HCEC 1CT (cell line): ENCODE measurements at regions not wholly inside any gene's neighbourhood (a gene's known extent, or its start where the extent isn't known, plus 50 kb on each side); places are given as distances from the start of the nearest gene placed in this dataset.
A peak's percentile ranks its signal among the peaks of the same experiment; 100 is the strongest.
"Not testable (repeated sequence)": the region's sequence is repeated elsewhere in the genome, so short reads cannot be mapped to it uniquely, and the experiment has no call there.

ENCODE experiments used
- DNase-seq: peaks from one replicate; pipeline ENCODE4 v3.0.0-alpha.2; 2017

- peak; percentile 90 for DNase-seq
These were observed 141.6 kb upstream of the RIOK3 start for GRCh38 chr18:23311351-23312121.

GRCh38 chr18:23313379-23313778 lies 139.7 kb upstream of the RIOK3 start:
- DNase-seq, result no peak

DNA sequence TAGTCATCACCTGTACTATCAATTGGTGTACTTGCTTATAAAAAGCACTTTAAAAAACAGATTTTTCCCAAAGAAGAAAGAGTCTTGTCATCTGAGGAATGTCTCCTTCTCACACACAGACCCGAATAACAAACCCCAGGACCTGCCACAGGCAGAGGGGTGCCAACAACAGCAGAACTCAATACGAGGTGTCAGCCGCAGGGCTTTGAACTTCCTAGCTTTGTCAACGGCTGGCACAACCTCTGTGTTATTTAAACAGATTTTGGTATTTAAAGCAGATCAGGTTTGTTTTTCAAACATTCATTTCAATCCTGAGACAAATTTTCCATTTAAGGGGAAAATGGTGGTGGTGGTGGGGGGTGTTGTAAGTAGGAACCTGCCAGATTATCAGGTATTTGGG lies 138.4 kb upstream of the RIOK3 start:
- no peak for DNase-seq

GRCh38 chr18:23316316-23316715 lies 136.8 kb upstream of the RIOK3 start:
- DNase-seq, result no peak

- no peak for DNase-seq
These were observed 136.1 kb upstream of the RIOK3 start for GRCh38 chr18:23316988-23317387.

- peak; percentile 82 for DNase-seq
These were observed 135.0 kb upstream of the RIOK3 start for GRCh38 chr18:23317975-23318675.

- DNase-seq, result no peak
These were observed 132.3 kb upstream of the RIOK3 start for GRCh38 chr18:23320709-23321236.

GRCh38 chr18:23321996-23322395 lies 131.1 kb upstream of the RIOK3 start:
- no peak for DNase-seq

DNA sequence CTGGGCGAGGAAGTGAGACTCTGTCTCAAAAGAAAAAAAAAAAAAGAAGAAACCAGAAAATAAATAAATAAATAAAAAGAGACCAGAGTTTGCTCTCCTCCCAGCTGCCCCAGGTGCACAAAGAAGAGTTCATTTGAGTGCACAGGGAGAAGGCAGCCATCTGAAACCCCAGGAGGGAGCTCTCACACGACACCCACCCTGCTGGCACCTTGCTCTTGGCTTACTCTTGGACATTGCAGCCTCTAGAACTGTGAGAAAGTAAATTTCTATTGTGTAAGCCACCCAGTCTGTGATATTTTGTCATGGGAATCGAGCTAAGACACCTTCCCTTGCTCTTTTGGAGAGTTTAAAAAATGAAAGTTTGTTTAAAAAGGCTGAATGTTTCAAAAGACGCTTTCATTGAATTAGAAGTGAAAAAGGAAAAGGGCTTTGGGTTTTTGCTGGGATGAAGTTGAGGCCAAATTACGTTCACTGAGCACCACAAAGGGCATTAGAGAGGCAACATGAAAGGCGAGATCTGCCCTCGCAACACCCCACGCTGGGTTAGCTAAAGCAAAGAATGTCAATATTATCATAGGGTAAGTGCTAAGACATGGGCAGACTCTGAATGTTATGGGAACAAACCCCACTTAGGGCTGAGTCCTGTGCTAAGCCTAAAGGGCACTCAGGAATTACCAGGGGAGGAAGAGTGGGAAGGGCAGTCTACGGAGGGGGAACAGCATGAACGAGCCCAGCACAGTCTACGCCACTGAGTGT lies 128.9 kb upstream of the RIOK3 start:
- no peak for DNase-seq

DNA sequence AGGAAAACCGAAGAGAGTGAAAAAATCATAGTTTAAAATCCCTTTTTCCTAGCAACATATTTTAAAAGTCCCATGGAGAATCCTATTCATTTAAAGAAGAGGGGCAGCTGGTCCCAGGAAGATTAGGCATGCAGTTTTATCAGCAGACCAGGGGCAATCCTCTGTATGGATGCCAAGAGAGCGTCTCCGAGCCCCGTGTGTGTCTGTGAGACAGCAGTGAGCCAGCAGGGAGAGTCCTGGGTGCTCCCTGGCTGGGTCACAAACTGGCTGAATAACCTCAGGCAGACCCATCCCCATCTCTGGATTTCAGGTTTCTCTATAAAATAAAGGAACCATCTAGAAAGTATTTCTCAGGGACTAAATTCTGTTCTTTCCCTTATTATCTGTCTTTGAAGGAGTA lies 128.2 kb upstream of the RIOK3 start:
- DNase-seq, result no peak

DNA sequence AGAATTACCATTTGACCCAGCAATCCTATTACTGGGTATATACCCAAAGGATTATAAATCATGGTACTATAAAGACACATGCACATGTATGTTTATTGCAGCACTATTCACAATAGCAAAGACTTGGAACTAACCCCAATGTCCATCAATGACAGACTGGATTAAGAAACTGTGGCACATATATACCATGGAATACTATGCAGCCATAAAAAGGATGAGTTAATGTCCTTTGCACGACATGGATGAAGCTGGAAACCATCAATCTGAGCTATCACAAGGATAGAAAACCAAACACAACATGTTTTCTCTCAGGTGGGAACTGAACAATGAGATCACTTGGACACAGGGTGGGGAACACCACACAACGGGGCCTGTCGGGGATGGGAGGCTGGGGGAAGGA lies 123.4 kb upstream of the RIOK3 start:
- DNase-seq, result not testable (repeated sequence)

- DNase-seq, result no peak
These were observed 122.7 kb upstream of the RIOK3 start for GRCh38 chr18:23330423-23330822.

DNA sequence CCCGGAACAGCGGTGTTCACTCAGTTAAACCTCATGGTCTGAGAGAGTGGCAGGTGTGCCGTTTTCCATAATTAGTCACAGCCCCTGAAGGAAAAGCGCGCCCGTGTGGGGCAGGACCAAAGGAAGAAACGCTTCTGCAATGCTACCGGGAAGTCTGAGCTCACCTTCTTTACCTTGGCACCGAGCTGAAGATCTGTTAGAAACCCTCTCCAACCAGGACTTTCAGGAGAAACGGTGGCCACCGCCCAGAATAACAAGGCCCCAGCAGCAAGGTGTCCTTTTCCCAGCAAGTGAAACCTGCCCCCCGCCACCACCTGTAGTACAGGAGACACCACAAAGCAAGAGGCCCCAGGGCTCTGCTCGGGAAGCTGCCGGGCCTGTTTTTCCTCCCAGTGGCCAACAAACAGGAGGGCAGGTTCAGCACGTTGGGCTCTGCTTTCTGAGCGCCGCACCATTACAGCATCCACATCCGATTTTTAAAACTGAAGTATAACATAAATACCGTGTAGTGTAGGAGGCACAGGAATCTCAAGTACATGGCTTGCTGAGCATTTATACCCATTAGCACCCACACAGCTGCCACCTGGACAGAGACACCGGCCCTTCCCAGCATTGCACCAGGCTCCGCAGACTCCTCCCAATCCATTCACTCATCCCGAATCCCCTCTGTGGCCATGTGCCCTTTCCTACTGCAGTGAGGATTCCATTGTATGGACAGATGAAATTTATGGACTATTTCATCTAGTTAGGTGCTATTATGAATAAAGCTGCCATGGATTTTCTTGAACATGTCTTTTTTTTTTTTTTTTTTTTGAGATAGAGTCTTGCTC lies 121.8 kb upstream of the RIOK3 start:
- no peak for DNase-seq

GRCh38 chr18:23332356-23332755 lies 120.7 kb upstream of the RIOK3 start:
- DNase-seq, result no peak

- DNase-seq, result no peak
These were observed 119.3 kb upstream of the RIOK3 start for GRCh38 chr18:23333827-23334226.

- DNase-seq, result no peak
These were observed 118.5 kb upstream of the RIOK3 start for GRCh38 chr18:23334569-23334968.

DNA sequence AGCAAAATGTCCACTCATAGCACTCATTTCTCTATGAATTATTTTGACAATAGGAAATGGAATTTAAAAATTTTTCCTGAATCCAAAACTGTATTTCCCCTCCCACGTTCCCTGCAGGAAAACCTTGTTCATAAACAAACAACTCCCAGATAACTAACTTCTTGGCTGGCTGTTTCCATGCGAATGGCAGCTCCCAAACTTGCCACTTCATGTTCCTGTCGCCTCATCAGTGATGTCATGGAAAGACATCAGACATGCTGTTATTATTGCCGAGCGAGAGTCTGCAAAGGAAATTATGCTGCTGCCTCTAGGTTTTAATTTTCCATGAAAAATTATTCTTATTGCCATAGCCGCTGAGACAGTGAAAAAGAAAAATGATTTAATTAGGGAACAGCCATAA lies 117.0 kb upstream of the RIOK3 start:
- no peak for DNase-seq

GRCh38 chr18:23337599-23338444 lies 115.3 kb upstream of the RIOK3 start:
- peak; percentile 38 for DNase-seq

DNA sequence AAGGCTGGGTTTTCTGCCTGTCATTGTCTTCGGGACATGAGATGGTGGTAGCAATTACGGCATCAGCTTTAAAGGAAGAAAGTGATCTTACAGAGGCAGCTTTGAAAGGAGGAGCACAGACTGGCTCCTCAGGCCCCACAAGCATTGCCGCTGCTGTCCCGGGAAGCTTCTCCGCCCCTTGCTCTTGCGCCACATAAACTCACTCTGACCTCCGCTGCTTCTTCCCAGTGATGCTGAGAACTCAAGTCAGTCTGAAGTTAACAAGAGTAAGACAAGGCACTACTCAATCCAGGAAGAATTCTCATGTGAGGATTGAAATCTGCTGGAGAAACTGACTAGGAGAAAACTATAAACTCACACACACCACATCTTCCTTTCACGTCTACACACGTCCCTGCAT lies 112.4 kb upstream of the RIOK3 start:
- DNase-seq, result no peak

DNA sequence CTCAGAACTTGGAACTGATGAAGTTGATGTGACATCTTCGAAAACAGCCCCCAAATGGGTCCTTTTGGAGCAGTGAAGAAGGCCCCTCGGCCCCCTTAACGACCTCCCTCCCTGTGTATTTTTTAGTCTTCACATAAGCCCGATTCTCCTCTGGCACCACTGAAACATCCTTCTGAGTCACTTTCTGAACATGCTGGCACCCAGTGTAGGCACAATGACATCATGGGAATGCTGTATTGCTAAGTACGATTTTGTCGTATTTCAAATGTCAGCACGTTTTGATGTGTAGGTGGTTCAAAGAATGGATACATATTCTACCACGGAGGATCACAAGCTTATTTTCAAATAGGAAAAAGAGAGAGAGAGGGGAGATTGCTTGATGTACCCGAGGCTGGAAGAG lies 111.7 kb upstream of the RIOK3 start:
- no peak for DNase-seq

DNA sequence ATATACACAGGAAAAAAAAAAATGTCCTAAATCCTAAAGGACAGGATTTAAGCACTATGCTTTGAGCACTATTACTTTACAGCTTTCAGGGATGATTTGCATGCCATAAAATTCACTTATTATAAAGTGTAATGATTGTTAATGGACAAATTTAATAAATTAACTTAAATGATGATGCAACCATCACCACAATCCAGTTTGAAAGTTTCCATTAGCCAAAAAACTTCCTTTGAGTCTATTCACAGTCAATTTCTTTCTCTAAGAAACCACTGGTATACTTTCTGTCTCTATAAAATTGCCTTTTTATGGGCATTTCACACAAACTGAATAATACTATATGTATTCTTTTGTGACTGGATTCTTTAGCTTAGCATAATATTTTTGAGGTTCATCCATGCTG lies 111.1 kb upstream of the RIOK3 start:
- DNase-seq, result no peak

DNA sequence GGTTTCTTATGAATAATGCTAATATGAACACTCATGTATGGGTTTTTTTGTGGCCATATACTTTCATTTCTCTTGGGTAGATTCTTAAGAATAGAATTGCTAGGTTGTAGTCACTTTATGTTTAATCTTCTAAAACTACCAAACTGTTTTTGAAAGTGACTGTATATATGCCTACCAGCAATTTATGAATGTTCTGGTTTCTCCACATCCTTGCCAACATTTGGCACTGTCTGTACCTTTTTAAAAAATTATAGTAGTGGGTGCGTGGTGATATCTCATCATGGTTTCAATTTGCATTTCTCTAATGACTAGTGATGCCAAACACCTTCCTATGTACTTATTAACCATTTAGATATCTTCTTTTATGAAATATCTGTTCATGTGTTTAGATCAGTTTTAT lies 110.6 kb upstream of the RIOK3 start:
- no peak for DNase-seq
